GM23338 (cell line): ENCODE measurements at regions not wholly inside any gene's neighbourhood (a gene's known extent, or its start where the extent isn't known, plus 50 kb on each side); places are given as distances from the start of the nearest gene placed in this dataset.

Experiments
- ATAC-seq: fragments of 200-7000 bp; cut with Tn5 transposase; 3 replicates; pipeline ENCODE4 v1.9.1; 2020
- DNase-seq: peaks from one replicate; pipeline ENCODE4 v3.0.0-alpha.2; 2015; ENCODE audit warnings: low spot score
- H2AFZ ChIP-seq: fragments of 200-600 bp; sonication (generic); 2 replicates; pipeline ENCODE4 v1.8.0; 2016; ENCODE audit warnings: antibody characterized with exemption, mild to moderate bottlenecking, moderate library complexity
- H3F3A ChIP-seq: fragments of 200-600 bp; sonication (generic); replicated peaks from 2 replicates; pipeline ENCODE4 v1.8.0; 2017; ENCODE audit warnings: antibody characterized with exemption, mixed run types, low read depth
- H3K27ac ChIP-seq: fragments of 200-600 bp; sonication (generic); 2 replicates; pipeline ENCODE4 v1.6.1; 2016; ENCODE audit warnings: low read depth
- H3K27me3 ChIP-seq: fragments of 200-600 bp; sonication (generic); 2 replicates; pipeline ENCODE4 v1.8.0; 2016; ENCODE audit warnings: mild to moderate bottlenecking, mixed run types, moderate library complexity; ENCODE audit not compliant: insufficient read depth
- H3K36me3 ChIP-seq: fragments of 200-600 bp; sonication (generic); 2 replicates; pipeline ENCODE4 v1.8.0; 2016; ENCODE audit warnings: mild to moderate bottlenecking; ENCODE audit not compliant: insufficient read depth
- H3K4me1 ChIP-seq: fragments of 200-600 bp; sonication (generic); 2 replicates; pipeline ENCODE4 v1.8.0; 2016; ENCODE audit warnings: mild to moderate bottlenecking, moderate library complexity; ENCODE audit not compliant: insufficient read depth
- H3K4me2 ChIP-seq: fragments of 200-600 bp; sonication (generic); 2 replicates; pipeline ENCODE4 v1.7.1; 2017; ENCODE audit warnings: mixed run types
- H3K4me3 ChIP-seq: fragments of 200-600 bp; sonication (generic); 2 replicates; pipeline ENCODE4 v1.6.1; 2016; ENCODE audit warnings: mixed run types
- H3K79me2 ChIP-seq: fragments of 200-600 bp; sonication (generic); replicated peaks from 2 replicates; pipeline ENCODE4 v1.8.0; 2017; ENCODE audit warnings: mild to moderate bottlenecking; ENCODE audit not compliant: insufficient read depth
- H3K9me2 ChIP-seq: fragments of 200-600 bp; sonication (generic); 2 replicates; pipeline ENCODE4 v1.8.0; 2017; ENCODE audit not compliant: insufficient read depth
- H4K20me1 ChIP-seq: fragments of 200-600 bp; sonication (generic); replicated peaks from 2 replicates; pipeline ENCODE4 v1.8.0; 2017; ENCODE audit warnings: mild to moderate bottlenecking; ENCODE audit not compliant: insufficient read depth
- H3K27ac Mint-ChIP-seq: 2 replicates; pipeline ENCODE4 v1.8.0; 2020; ENCODE audit warnings: inconsistent platforms, mild to moderate bottlenecking, moderate library complexity, mixed read lengths
- H3K27me3 Mint-ChIP-seq: 3 replicates; pipeline ENCODE4 v1.8.0; 2022; ENCODE audit warnings: low read depth, mild to moderate bottlenecking, moderate library complexity, mixed read lengths, inconsistent platforms; ENCODE audit not compliant: insufficient read depth, poor library complexity
- H3K36me3 Mint-ChIP-seq: 3 replicates; pipeline ENCODE4 v1.8.0; 2021; ENCODE audit warnings: low read depth, mild to moderate bottlenecking, inconsistent platforms, moderate library complexity, mixed read lengths
- H3K4me1 Mint-ChIP-seq: 3 replicates; pipeline ENCODE4 v1.8.0; 2020; ENCODE audit warnings: mild to moderate bottlenecking, inconsistent platforms, mixed read lengths
- H3K4me3 Mint-ChIP-seq: 3 replicates; pipeline ENCODE4 v1.8.0; 2021; ENCODE audit warnings: moderate library complexity, mild to moderate bottlenecking, inconsistent platforms, mixed read lengths
- H3K9me3 Mint-ChIP-seq: 3 replicates; pipeline ENCODE4 v1.8.0; 2020; ENCODE audit warnings: moderate library complexity, mild to moderate bottlenecking, inconsistent platforms, mixed read lengths
- CREB1 ChIP-seq: fragments of 250-450 bp; sonication (Bioruptor Pico); IDR thresholded peaks from 2 replicates; pipeline ENCODE4 v1.5.0; 2020; ENCODE audit warnings: low read depth, mild to moderate bottlenecking, moderate library complexity
- CTCF ChIP-seq, 2 experiments: fragments of 200-600 bp in 1 of 2; sonication (generic) in 1 of 2; conservative IDR thresholded peaks; 2 replicates each; pipeline versions ENCODE4 v1.5.1 to v1.6.1; 2016 to 2017; ENCODE audit warnings: antibody characterized with exemption in 2 of 2, low read depth in 2 of 2, mild to moderate bottlenecking in 2 of 2, moderate library complexity in 1 of 2
- ETS1 ChIP-seq: IDR thresholded peaks from 2 replicates; pipeline ENCODE4 v1.6.1; 2016; ENCODE audit warnings: antibody characterized with exemption
- EZH2 ChIP-seq: fragments of 200-600 bp; sonication (generic); IDR thresholded peaks from one replicate; pipeline ENCODE4 v1.8.0; 2017; ENCODE audit warnings: antibody characterized with exemption, mild to moderate bottlenecking, low read depth; ENCODE audit not compliant: unreplicated experiment
- EZH2phosphoT487 ChIP-seq: fragments of 200-600 bp; sonication (generic); IDR thresholded peaks from one replicate; pipeline ENCODE4 v1.8.1; 2018; ENCODE audit warnings: antibody characterized with exemption; ENCODE audit not compliant: unreplicated experiment
- JUNB ChIP-seq: IDR thresholded peaks from one replicate; pipeline ENCODE4 v1.6.1; 2016; ENCODE audit warnings: antibody characterized with exemption; ENCODE audit not compliant: unreplicated experiment
- NANOG ChIP-seq: IDR thresholded peaks from 2 replicates; pipeline ENCODE4 v1.6.1; 2016; ENCODE audit warnings: antibody characterized with exemption, borderline replicate concordance
- POLR2AphosphoS5 ChIP-seq: IDR thresholded peaks from 2 replicates; pipeline ENCODE4 v1.6.1; 2016; ENCODE audit warnings: antibody characterized with exemption, low read depth
- REST ChIP-seq: IDR thresholded peaks from one replicate; pipeline ENCODE4 v1.6.1; 2018; ENCODE audit warnings: antibody characterized with exemption; ENCODE audit not compliant: unreplicated experiment
- STAT1 ChIP-seq: IDR thresholded peaks from one replicate; pipeline ENCODE4 v1.6.1; 2016; ENCODE audit warnings: antibody characterized with exemption; ENCODE audit not compliant: unreplicated experiment
- ZNF114 ChIP-seq: fragments of 250-450 bp; sonication (Bioruptor Pico); IDR thresholded peaks from 2 replicates; pipeline ENCODE4 v1.5.0; 2020; ENCODE audit warnings: mild to moderate bottlenecking, moderate library complexity
- ZNF331 ChIP-seq: fragments of 250-450 bp; sonication (Bioruptor Pico); IDR thresholded peaks from 2 replicates; pipeline ENCODE4 v1.5.0; 2020; ENCODE audit warnings: low read depth, mild to moderate bottlenecking, moderate library complexity
- ZNF462 ChIP-seq: fragments of 250-450 bp; sonication (Bioruptor Pico); IDR thresholded peaks from 2 replicates; pipeline ENCODE4 v1.5.0; 2020; ENCODE audit warnings: mild to moderate bottlenecking, moderate library complexity

- H3K4me3 Mint-ChIP-seq = no peak overlapping the region
- no peaks in the 10 kb centered on the region for H3K36me3 ChIP-seq
- H3K27me3 ChIP-seq = peaks cover 26% of the 10 kb centered on the region
- no peaks in the 10 kb centered on the region for H3K79me2 ChIP-seq
- no peaks in the 10 kb centered on the region for H3K9me3 Mint-ChIP-seq
- DNase-seq = no peak
- peak overlapping the region; percentile 56; the same call in 1 of the 2 replicates for H3K4me2 ChIP-seq
- no peak overlapping the region for H3K4me3 ChIP-seq
- H3K36me3 Mint-ChIP-seq = no peaks in the 10 kb centered on the region
- H3K27ac ChIP-seq = no peak overlapping the region
- H3K27me3 Mint-ChIP-seq = peaks cover 6% of the 10 kb centered on the region
- H3K9me2 ChIP-seq = no peaks in the 10 kb centered on the region
- no peak for ATAC-seq
- peaks cover 39% of the 10 kb centered on the region for H3K4me1 ChIP-seq
- H3F3A ChIP-seq = peaks cover 4% of the 10 kb centered on the region; the same call in 1 of the 2 replicates
- peaks cover 39% of the 10 kb centered on the region for H3K4me1 Mint-ChIP-seq
- TF ChIP-seq EZH2 = no peak
- no peak for TF ChIP-seq STAT1
- no peak for TF ChIP-seq ZNF114 (CRISPR knock-in tag)
- TF ChIP-seq POLR2AphosphoS5 = no peak
- TF ChIP-seq ZNF331 (CRISPR knock-in tag) = no peak
- TF ChIP-seq REST = no peak
- no peak for TF ChIP-seq ZNF462
- no peak for TF ChIP-seq ETS1
- TF ChIP-seq EZH2phosphoT487 = no peak
- no peak for TF ChIP-seq NANOG
- no peak for TF ChIP-seq JUNB
- TF ChIP-seq CTCF (conservative IDR thresholded peaks at IDR 0.05; ENCODE audit: low read depth in 2 of 2) = no peak
- TF ChIP-seq CREB1 (CRISPR knock-in tag) = no peak
- H3K27ac Mint-ChIP-seq = no peak overlapping the region
- H4K20me1 ChIP-seq = no peaks in the 10 kb centered on the region
- H2AFZ ChIP-seq = no peak overlapping the region
Measured at GRCh38 chr12:62103748-62104147, 156.5 kb upstream of the USP15 start.
